WTC11 (cell line): ENCODE measurements at regions not wholly inside any gene's neighbourhood (a gene's known extent, or its start where the extent isn't known, plus 50 kb on each side); places are given as distances from the start of the nearest gene placed in this dataset.

Source experiments
- ATAC-seq: fragments of 200-7000 bp; cut with Tn5 transposase; 2 replicates; pipeline ENCODE4 v1.10.0; 2021; ENCODE audit warnings: mild to moderate bottlenecking, moderate library complexity
- CTCF ChIA-PET: fragments of 300-600 bp; sonication (Branson Sonifier 250); formaldehyde crosslinking; loops from one replicate; lab custom pipeline; 2021; ENCODE audit warnings: antibody characterized with exemption; lab: Charles Lee
- POLR2A ChIA-PET: fragments of 350-600 bp; sonication (Branson Sonifier 250); formaldehyde crosslinking; loops from one replicate; lab custom pipeline; 2021; ENCODE audit warnings: antibody characterized with exemption; lab: Charles Lee
- DNase-seq: peaks from one replicate; pipeline ENCODE4 v3.0.0; 2021; ENCODE audit warnings: low spot score
- H3K27ac Mint-ChIP-seq: 2 replicates; pipeline ENCODE4 v1.8.0; 2021; ENCODE audit warnings: mixed read lengths
- H3K27me3 Mint-ChIP-seq: 2 replicates; pipeline ENCODE4 v1.8.0; 2021; ENCODE audit warnings: low read depth, mild to moderate bottlenecking, moderate library complexity, mixed read lengths
- H3K36me3 Mint-ChIP-seq: 2 replicates; pipeline ENCODE4 v1.8.0; 2021; ENCODE audit warnings: mixed read lengths
- H3K4me1 Mint-ChIP-seq: 2 replicates; pipeline ENCODE4 v1.8.0; 2022; ENCODE audit warnings: mixed read lengths
- H3K4me3 Mint-ChIP-seq: 2 replicates; pipeline ENCODE4 v1.8.0; 2021; ENCODE audit warnings: mild to moderate bottlenecking, moderate library complexity, mixed read lengths
- H3K9me3 Mint-ChIP-seq: 2 replicates; pipeline ENCODE4 v1.8.0; 2021; ENCODE audit warnings: mixed read lengths
- AR ChIP-seq: fragments of 250-450 bp; sonication (Bioruptor Pico); IDR thresholded peaks from 2 replicates; pipeline ENCODE4 v1.9.0; 2021; ENCODE audit warnings: mild to moderate bottlenecking
- ARID4B ChIP-seq: sonication (generic); formaldehyde crosslinking; IDR thresholded peaks from 2 replicates; pipeline ENCODE4 v1.8.0; 2023; ENCODE audit warnings: missing genetic modification reagents, mild to moderate bottlenecking, borderline replicate concordance
- CDX4 ChIP-seq: fragments of 250-450 bp; sonication (Bioruptor Pico); IDR thresholded peaks from 2 replicates; pipeline ENCODE4 v1.9.0; 2021; ENCODE audit warnings: moderate library complexity, mild to moderate bottlenecking, inconsistent platforms, borderline replicate concordance
- E2F4 ChIP-seq: sonication (generic); formaldehyde crosslinking; IDR thresholded peaks from 2 replicates; pipeline ENCODE4 v1.8.1; 2022; ENCODE audit warnings: low read depth, mild to moderate bottlenecking, moderate library complexity, missing genetic modification reagents, borderline replicate concordance
- ELF4 ChIP-seq: sonication (generic); formaldehyde crosslinking; IDR thresholded peaks from 2 replicates; pipeline ENCODE4 v1.8.1; 2022; ENCODE audit warnings: low read depth, mild to moderate bottlenecking, moderate library complexity, missing genetic modification reagents
- ETV6 ChIP-seq: sonication (generic); formaldehyde crosslinking; IDR thresholded peaks from 2 replicates; pipeline ENCODE4 v1.8.1; 2022; ENCODE audit warnings: mild to moderate bottlenecking, missing genetic modification reagents
- GTF2I ChIP-seq: fragments of 250-450 bp; sonication (Bioruptor Pico); conservative IDR thresholded peaks from 2 replicates; pipeline ENCODE4 v1.4.0; 2021; ENCODE audit warnings: mild to moderate bottlenecking
- HMGA2 ChIP-seq: fragments of 250-450 bp; sonication (Bioruptor Pico); IDR thresholded peaks from 2 replicates; pipeline ENCODE4 v1.4.0; 2021; ENCODE audit warnings: mild to moderate bottlenecking, moderate library complexity
- MAX ChIP-seq: sonication (generic); formaldehyde crosslinking; IDR thresholded peaks from 2 replicates; pipeline ENCODE4 v1.8.0; 2022; ENCODE audit warnings: mild to moderate bottlenecking, missing genetic modification reagents
- MYBL2 ChIP-seq: sonication (generic); formaldehyde crosslinking; IDR thresholded peaks from 2 replicates; pipeline ENCODE4 v1.8.1; 2023; ENCODE audit warnings: mild to moderate bottlenecking, moderate library complexity, missing genetic modification reagents
- PRRX2 ChIP-seq: fragments of 250-450 bp; sonication (Bioruptor Pico); IDR thresholded peaks from 2 replicates; pipeline ENCODE4 v1.8.0; 2021; ENCODE audit warnings: mild to moderate bottlenecking
- SMAD3 ChIP-seq: sonication (generic); formaldehyde crosslinking; IDR thresholded peaks from 2 replicates; pipeline ENCODE4 v1.8.0; 2022; ENCODE audit warnings: missing genetic modification reagents, mild to moderate bottlenecking, borderline replicate concordance
- SP1 ChIP-seq: sonication (generic); formaldehyde crosslinking; conservative IDR thresholded peaks from 2 replicates; pipeline ENCODE4 v1.8.1; 2022; ENCODE audit warnings: missing genetic modification reagents
- USF1 ChIP-seq: sonication (generic); formaldehyde crosslinking; IDR thresholded peaks from 2 replicates; pipeline ENCODE4 v1.8.0; 2022; ENCODE audit warnings: mild to moderate bottlenecking, missing genetic modification reagents
- ZNF219 ChIP-seq: sonication (generic); formaldehyde crosslinking; IDR thresholded peaks from 2 replicates; pipeline ENCODE4 v1.8.0; 2023; ENCODE audit warnings: missing genetic modification reagents, mild to moderate bottlenecking, borderline replicate concordance
- ZNF263 ChIP-seq: sonication (generic); formaldehyde crosslinking; IDR thresholded peaks from 2 replicates; pipeline ENCODE4 v1.8.1; 2022; ENCODE audit warnings: low read depth, mild to moderate bottlenecking, moderate library complexity, missing genetic modification reagents
- ZNF423 ChIP-seq: fragments of 250-450 bp; sonication (Bioruptor Pico); IDR thresholded peaks from 2 replicates; pipeline ENCODE4 v2.1.2; 2022; ENCODE audit warnings: mild to moderate bottlenecking, moderate library complexity
- ZNF512 ChIP-seq: sonication (generic); formaldehyde crosslinking; IDR thresholded peaks from 2 replicates; pipeline ENCODE4 v1.8.1; 2022; ENCODE audit warnings: missing genetic modification reagents, borderline replicate concordance

- Mint-ChIP-seq H3K27me3 (no peaks in the 10 kb centered on the region; the same call in none of the 2 replicates), H3K9me3 (peaks cover 27% of the 10 kb centered on the region), H3K4me1 (peaks cover 35% of the 10 kb centered on the region), H3K4me3 (no peak overlapping the region), H3K27ac (no peak overlapping the region), H3K36me3 (peaks cover 15% of the 10 kb centered on the region)
- POLR2A ChIA-PET = no interaction called here
- DNase-seq (no peak), ATAC-seq (no peak)
- TF ChIP-seq SP1 (CRISPR knock-in tag) (no peak), MAX (CRISPR knock-in tag) (no peak), ZNF423 (CRISPR knock-in tag) (no peak), ETV6 (CRISPR knock-in tag) (no peak), ZNF263 (no peak), ZNF219 (CRISPR knock-in tag) (no peak), ELF4 (no peak), PRRX2 (CRISPR knock-in tag) (no peak), USF1 (CRISPR knock-in tag) (no peak), ARID4B (CRISPR knock-in tag) (no peak), ZNF512 (no peak), E2F4 (CRISPR knock-in tag) (no peak), CDX4 (CRISPR knock-in tag) (no peak), MYBL2 (CRISPR knock-in tag) (no peak), GTF2I (CRISPR knock-in tag) (no peak), HMGA2 (no peak), SMAD3 (CRISPR knock-in tag) (no peak), AR (CRISPR knock-in tag) (no peak)
- CTCF ChIA-PET = interaction anchor here (0.6 kb wide), 1 partner anchor 413 kb away, joined by 3 read pairs; no protein-coding TSS in a partner anchor
Measured at GRCh38 chr12:18895540-18895939, 157.6 kb downstream of the CAPZA3 start.
